ELR (cell line): ENCODE measurements at regions not wholly inside any gene's neighbourhood (a gene's known extent, or its start where the extent isn't known, plus 50 kb on each side); places are given as distances from the start of the nearest gene placed in this dataset.
"Not testable (repeated sequence)": the region's sequence is repeated elsewhere in the genome, so short reads cannot be mapped to it uniquely, and the experiment has no call there.

ENCODE experiments used
- DNase-seq: peaks from one replicate; pipeline ENCODE4 v3.0.0-alpha.2; 2015; ENCODE audit warnings: low read depth

DNA sequence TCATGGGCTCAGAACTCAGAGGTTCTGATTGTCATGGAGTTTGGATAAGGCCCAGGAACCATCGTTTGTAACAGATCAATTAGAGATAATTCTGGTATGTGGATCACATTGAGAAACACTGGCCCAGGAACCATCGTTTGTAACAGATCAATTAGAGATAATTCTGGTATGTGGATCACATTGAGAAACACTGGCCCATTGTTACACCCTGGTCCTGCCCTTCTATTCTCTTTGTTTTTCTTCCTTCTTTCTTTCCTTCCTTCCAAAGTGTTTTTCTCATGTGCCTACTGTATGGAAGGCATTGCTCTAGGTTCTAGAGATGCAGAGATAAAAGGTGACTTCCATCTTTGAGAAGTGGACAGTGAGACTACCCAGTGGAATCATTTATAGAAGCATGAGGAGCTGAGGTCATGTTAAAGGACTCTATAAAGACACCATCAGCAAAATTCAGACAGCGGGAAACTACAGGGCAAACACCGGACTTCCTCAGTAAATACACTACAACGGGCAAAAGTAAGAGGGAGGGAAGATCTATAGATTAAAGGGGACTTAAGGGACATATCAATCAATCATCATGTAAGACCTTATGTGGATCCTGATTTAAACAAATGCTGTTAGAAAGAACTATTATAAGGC is 153.8 kb downstream of the UNC5CL start:
- DNase-seq: no peak

DNA sequence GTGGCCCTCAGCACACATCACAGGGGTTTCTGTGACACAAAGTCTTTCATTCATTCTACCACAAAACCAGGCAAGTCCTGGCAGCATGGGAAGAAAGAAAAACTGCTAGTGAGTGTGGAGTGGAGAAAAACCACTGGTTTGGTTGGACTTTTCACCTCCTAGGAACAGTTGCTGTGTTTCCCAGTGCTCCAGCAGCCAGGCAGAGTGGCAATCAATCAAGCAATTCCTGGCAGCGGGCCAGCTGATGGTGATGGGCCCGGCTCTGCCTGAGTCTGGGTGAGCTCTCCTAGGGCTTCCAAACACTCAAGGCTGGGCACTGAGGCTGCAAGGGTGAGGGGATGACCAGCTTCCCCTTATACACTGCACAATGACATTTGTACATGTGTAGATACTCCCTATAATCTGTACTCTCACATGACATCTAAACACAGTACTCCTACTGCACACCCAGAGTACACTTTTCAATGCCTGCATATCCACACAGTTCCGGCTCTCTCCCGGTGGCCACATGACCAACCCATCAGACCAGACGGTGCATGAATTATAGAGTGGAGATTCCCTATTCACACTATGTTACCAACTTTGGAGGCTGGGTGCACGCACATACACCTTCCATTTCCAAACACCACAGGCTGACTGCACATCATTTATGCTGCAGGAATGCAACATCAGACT is 156.6 kb downstream of the UNC5CL start:
- DNase-seq: no peak

DNA sequence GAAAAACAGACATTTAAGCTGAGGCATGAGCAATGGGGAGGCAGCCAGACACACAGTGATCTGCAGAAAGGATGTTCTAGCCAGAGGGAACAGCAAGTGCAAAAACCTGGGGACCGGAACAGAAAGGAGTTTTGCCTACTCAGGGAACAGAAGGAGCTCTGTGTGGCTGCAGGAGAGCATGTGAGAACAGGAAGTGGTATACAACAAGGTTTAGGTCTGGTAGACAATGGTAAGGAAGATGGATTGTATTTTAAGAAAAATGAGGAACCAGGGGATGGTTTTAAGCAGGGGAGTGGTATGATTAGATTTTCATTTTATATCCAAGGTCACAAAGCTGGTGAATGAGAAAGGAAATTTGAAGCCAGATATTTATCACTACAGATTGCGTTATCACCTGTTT is 157.5 kb downstream of the UNC5CL start:
- DNase-seq: no peak

DNA sequence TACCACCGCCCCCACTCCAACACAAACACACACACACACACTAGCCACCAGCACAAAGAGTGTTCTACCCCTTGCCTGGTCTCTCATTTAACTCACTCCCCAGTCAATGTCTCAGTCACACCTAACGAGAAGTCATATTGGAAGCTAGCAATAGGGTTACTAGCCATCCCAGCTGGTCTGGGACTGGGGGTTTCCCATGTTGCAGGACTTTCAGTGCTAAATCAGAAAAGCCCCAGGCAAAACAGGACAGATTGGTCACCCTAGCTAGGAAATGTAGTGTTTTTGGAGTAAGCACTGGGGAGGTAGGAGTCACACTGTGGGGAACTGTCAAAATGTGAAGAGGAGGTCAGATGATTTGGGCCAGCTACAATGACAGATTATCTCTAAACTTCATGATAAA is 158.1 kb downstream of the UNC5CL start:
- DNase-seq: no peak

DNA sequence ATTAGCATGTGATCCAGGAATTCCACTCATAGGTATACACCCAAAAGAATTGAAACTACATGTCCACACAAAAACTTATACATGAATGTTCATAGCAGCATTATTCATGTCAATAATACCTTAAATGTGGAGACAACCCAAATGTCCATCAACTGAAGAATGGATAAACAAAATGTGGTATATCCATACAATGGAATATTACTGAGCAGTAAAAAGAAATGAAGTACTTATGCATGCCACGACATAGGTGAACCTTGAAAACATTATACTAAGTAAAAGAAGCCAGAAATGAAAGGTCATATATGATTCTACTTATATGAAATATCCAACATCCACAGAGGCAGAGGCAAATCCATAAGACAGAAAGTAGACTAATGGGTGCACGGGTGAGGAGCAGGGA is 159.9 kb downstream of the UNC5CL start:
- no peak for DNase-seq

DNA sequence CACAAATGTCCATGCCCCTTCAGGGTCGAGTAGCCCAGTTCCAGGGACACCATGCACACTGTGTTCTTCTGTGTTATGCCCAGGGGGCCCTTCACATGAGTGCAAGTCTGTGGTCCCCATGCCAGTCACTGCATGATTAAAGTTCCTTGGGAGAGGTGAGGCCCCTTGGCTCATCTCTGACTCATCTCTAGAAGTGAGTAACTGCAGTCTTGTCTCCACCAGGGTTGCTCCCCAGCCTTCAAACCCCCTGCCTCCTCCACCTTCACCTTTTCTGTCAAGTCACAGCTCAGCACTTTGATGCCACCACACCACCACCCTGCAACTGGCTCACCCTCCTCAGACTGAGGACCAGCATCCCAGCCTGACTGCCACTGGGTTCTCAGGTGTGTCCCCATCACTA is 161.7 kb downstream of the UNC5CL start:
- peak; percentile 52 for DNase-seq

DNA sequence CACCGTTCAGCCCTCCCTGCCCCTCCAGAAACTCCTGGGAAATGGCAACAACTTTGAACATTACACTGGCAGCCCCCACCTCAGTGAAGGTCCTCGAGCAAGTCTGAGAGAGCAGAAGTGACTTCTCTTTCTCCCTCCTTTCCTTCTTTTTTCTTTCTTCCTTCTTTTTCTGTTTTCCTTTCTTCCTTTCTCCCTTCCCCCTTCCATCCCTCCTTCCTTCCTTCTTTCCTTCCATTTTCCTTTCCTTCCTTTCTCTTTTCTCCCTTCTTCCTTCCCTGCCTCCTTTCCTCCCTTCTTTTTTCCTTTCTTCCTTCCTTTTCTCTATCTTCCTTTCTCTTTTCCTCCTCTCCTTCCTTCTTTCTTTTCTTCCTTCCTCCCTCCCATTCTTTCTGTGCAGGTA is 162.7 kb downstream of the UNC5CL start:
- no peak for DNase-seq

DNA sequence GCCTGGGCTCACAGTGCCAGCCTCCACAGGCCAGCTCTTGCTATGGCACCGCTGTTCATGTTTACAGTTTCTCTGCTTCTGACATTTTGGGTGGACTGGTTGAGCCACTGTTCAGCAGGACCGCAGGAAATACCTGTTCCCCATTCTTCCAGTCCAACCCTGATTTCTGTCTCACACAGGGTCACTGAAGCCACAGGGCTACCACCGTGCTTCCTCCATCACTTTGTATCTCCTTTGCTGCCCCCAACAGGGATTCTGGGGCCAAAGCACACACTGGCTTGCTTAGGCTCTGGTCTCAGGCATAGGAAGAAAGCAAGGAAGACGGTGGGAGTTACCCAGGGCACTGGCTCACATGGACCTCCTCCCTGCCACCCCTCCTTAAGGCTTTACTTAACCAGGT is 164.5 kb downstream of the UNC5CL start:
- DNase-seq: peak; percentile 13

DNA sequence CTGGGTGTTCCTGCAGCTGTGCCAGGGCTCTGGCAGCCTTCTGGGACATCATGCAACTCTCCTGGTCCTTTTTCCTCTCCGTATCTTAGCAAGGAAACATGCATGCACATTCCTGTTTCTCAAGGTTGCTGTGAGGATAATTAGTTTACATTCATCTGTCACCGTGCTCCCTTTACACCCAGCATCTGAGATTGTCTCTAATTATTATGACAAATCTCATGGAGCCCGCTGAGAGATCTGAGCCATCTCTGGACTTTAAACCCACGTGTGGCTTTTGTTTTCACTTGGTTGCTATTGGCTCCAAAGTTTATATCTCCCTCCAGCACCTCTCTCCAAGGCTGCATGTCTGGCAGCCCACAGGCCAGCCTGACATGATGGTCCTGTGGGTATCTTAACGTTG is 167.6 kb downstream of the UNC5CL start:
- DNase-seq: no peak

DNA sequence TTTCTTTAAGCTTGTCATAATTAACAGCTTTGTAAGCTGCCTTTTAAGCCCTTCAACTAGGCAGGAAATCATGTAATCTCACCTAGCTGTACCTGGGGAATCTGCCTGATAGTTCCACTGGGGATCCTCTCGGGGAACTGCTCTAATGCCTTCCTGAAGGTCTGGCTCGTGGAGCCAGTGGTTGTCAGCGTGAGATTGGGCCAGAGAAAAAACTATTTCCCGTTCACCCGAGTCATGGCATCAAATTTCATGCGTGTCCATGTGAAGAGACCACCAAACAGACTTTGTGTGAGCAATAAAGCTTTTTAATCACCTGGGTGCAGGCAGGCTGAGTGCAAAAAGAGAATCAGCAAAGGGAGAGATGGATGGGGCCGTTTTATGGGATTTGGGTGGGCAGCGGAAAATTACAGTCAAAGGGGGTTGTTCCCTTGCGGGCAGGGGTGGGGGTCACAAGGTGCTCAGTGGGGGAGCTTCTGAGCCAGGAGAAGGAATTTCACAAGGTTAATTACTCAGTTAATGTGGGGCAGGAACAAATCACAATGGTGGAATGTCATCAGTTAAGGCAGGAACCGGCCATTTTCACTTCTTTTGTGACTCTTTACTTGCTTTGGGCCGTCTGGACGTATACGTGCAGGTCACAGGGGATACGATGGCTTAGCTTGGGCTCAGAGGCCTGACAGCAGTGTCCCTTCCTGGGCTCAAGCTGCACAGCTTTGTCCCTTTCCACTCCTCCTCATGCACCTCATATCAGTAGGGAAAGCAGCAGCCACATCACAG is 170.7 kb downstream of the UNC5CL start:
- not testable (repeated sequence) for DNase-seq

DNA sequence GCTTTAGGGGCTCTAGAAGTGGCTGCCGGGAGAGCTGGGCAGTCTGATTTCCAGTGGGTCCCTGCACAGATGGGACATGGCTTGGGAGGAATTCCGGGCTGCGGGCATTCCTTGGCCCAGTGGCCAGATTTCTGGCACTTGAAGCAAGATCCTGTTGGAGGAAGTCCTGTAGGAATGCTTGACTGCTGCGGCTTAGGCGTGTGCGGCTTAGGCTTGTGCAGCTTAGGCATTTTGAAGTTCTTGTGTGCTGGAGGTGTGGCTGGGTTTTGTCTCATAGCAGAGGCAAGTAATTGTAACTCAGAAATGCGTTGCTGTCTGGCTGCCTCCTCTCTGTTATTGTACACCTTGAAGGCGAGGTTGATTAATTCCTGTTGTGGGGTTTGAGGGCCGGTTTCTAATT is 171.5 kb downstream of the UNC5CL start:
- not testable (repeated sequence) for DNase-seq

DNA sequence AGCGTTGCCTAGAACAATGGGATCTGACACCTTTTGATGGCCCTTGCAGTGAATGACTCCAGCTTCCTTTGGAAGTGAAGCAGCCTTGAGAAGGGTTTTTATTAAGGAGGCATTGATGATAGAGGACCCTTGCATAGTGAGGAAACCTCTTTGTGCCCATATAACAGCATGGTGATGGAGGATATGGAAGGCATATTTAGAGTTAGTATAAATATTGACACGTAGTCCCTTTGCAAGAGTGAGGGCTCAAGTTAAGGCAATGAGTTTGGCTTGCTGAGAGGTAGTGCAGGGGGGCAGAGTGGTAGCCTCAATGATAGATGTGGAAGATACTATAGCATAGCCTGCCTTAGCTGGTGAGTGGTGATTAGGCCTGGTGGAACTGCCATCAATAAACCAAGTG is 173.8 kb downstream of the UNC5CL start:
- not testable (repeated sequence) for DNase-seq

DNA sequence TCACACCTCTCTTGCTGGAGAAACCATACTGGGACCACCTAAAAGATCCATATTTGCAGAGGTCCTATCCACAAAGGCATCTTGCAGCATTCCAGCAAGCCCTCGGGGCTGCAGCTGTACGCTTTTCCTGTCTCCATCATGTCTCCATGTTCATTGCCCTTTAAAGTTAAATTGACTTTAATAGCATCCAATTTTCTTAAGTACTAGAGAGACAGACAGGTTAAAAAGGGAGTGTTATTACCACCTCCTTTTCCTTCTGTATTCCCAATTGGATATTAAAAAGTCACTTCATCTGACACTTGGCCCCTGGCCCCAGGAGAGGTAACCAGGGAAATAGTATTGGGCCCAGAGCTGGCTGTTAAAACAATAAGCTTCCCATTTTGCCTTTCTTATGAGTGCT is 178.6 kb downstream of the UNC5CL start:
- DNase-seq: no peak

DNA sequence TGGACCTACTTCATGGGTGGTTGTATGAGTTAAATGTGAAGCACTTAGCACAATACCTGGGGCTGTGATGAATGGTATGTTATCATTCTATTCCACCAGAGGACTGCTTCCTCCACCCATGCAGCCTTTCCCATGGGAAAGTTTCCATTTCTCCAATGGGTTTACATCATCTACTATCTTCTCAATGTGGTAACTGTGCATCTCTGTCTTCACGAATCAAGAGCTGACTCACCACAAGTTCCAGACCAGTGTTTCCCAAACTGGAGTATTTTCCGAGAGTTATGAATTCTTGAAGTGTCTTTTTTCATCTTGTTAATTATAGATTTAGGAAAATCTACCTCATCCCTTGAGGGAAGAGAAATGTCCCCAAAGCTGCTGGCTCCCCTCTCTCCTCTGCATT is 182.8 kb downstream of the UNC5CL start:
- no peak for DNase-seq

DNA sequence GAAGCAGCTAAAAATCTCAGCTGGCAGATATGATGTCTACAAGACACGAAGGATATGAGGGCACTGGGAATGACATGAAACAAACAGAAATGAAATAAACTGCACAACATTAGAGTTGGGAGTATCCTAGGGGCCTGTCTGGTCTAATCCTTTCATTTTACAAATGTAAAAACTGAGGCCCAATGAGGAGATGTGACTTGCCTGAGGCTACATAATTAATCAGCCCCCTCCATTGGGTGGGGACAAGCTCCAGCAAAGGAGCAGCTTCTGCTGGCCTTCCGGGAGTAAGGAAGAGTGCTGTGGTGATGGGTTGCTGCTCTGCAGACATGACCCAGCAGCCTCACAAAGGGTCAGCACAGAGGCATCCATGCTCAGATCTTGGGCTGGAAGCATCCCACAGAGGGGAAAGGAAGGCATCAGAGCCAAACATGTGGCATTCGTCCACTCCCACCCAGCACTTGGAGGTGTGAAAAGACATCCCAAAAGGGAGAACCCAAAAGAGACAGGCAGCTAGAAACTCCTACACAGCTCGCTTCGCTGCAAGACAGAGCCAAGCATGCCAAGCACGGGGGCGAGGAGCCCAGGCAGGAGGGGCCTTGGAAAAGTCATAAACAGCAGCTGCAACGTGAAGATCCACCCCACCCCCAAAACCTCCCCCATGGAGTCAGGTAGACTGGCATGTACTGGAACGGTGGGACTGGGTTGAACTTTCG is 183.7 kb downstream of the UNC5CL start:
- no peak for DNase-seq

DNA sequence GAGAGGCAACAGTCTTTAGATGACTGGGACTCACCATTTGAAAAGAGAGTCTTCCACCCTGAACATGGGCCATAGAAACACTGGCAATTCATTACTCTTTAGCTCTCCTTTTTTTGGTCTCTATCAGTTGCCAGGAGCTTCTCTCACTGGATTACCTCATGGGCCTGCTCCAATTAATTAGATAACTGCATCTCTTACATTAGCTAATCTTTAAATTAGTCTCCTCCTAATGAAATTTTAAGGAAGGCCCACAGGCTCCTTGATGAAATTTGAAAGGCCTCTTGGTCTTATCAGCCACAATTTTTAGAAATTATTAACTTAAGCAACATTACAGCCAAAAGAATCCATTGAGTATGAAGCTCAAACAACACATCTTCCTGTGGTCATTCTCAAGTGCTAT is 184.4 kb downstream of the UNC5CL start:
- no peak for DNase-seq

DNA sequence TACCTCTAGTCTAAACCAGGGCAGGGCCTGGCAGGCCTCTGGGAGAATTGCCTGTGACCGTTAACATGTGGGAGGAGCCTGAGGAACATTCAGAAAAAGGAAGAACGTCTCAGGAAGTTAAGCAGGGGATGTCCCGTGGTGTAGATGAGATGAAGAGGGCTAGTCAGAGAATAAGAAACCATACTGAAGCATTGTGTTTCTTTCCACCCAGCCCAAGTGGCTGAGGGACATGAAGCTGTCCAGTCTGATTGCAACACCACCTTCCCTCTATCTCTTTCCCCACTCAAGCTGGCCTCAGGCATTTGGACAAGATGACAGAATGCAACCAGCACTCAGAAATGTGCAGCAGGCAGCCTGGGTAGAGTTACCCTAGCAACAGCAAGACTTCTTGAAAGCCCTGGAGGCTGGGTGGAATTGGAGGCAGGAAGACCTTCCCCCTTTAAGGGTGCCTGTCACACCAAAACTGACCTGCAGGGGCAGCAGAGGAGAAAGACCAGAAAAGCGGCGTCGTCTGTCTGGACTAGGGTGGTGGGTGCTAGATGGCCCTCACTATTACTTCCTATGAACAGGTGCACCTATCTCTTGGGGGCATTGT is 186.1 kb downstream of the UNC5CL start:
- DNase-seq: peak; percentile 25

DNA sequence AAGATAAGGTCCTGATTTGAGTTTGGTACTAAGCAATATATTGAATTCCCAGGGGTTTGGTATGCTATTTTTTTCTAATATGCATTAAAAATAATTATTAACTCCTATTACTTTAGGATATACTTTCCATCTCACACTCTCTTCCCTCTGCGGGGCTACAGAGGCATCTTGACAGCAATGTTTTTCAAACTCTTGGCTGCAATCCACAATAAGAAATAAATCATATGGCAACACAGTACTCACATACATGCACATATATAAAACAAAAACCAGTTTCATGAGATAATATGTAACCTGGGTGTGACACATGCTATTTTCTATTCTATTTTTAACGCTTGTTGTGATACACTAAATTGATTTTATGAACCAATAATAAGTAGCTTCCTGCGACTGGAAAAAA is 189.5 kb downstream of the UNC5CL start:
- DNase-seq: no peak

DNA sequence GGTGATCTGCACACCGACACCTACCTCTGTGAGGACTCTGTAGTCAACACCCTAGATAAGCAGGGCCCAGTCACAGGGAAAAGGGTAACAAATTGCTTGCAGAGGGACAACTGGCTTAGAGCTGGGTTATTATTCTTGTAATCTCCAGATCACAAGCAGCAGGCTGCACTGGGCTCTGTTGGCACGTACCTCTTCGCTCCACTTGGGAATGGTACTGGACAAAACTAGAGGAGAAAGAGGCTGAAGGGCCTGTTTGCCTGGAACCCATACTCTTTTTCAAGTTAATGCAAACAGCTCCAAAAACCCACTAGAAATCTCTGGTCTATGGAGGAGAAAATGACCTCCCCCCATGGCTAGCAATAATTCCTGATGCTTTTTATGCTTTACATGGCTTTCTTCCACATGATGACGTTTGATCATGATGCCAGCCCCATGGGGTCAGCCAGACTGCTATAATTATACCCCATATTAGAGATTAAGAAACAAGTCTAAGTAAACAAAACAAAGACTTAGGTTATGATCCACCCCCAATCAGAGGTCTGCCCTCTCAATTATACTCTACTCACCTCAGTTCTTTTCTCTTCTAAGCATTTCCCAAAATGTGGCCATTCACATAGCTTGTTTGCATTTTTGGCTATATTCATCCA is 190.0 kb downstream of the UNC5CL start:
- DNase-seq: no peak

DNA sequence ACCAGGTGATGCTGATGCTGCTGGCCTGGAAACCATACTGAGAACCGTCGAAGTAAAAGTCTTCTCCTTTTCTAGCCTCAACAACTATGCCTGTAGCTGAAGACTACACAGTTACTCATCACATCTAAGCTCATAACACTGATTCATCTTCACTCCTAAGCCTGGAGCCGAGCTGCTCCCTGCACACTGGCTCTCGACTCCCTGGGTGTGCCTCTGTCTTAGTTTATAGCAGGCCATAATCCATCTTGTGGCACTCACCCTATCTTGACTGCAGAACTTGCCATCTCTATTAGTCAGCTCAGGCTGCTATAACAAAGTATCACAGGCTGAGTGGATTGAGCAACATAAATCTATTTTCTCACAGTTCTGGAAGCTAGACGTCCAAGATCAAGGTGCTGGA is 191.0 kb downstream of the UNC5CL start:
- DNase-seq: peak; percentile 50

DNA sequence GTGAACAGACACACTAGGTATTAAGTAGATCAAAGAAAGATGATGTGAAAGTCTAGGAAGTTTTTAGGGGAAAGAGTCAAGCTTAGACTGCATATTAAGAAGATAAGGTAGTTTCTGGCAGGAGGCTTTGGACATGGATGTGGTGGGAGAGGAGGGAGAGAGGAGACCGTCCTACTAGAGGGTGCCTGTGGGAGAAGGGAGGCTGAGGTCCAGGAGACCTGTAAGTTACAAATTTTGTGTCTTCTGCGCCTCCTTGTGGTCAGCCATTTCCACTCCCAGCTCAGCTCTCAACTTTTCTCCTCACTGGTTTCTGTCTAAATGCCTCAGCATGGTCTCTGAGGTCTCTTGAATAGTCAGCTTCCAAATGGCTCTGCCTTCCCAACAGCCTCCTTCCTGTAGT is 193.5 kb downstream of the UNC5CL start:
- DNase-seq: peak; percentile 64

DNA sequence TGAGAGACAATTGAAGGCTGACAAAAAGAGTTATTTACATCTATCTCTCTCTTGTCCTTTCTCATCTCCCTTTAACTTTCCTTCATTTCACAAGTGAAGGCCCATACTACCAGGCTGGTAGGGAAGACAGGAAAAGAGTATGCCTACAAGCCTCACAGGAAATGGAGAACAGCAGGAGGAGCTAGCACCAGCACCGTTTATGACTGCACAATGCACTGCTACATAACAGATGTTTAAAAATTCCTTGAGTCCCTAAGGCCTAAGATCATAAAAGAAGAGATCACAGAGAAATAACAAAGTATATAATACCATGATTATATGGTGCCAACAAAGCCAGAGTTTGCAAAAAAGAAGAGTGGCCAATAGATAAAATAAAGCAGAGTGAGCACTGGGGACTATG is 194.8 kb downstream of the UNC5CL start:
- no peak for DNase-seq
